ENCODE measurements at regions not wholly inside any gene's neighbourhood (a gene's known extent, or its start where the extent isn't known, plus 50 kb on each side); places are given as distances from the start of the nearest gene placed in this dataset.
"Not testable (repeated sequence)": the region's sequence is repeated elsewhere in the genome, so short reads cannot be mapped to it uniquely, and the experiment has no call there.

GRCh38 chr5:45081082-45081481, 272.3 kb downstream of the MRPS30 start:
- no peak for DNase-seq

GRCh38 chr5:45089870-45090269, 281.1 kb downstream of the MRPS30 start:
- DNase-seq: no peak

GRCh38 chr5:45093377-45093776, 284.6 kb downstream of the MRPS30 start:
- no peak for DNase-seq

GRCh38 chr5:45094876-45095440, 286.2 kb downstream of the MRPS30 start:
- DNase-seq: no peak

- DNase-seq: no peak
Measured at GRCh38 chr5:45098483-45098882, 289.7 kb downstream of the MRPS30 start.

GRCh38 chr5:45101146-45101545, 292.4 kb downstream of the MRPS30 start:
- DNase-seq: no peak

GRCh38 chr5:45105491-45105994, 296.8 kb downstream of the MRPS30 start:
- DNase-seq: no peak

GRCh38 chr5:45109062-45109461, 300.3 kb downstream of the MRPS30 start:
- no peak for DNase-seq

GRCh38 chr5:45109636-45110035, 300.9 kb downstream of the MRPS30 start:
- no peak for DNase-seq

- no peak for DNase-seq
Measured at GRCh38 chr5:45110399-45110798, 301.7 kb downstream of the MRPS30 start.

GRCh38 chr5:45113726-45114125, 305.0 kb downstream of the MRPS30 start:
- no peak for DNase-seq

- DNase-seq: no peak
Measured at GRCh38 chr5:45132972-45133371, 324.2 kb downstream of the MRPS30 start.

- DNase-seq: no peak
Measured at GRCh38 chr5:45162974-45163373, 354.2 kb downstream of the MRPS30 start.

- no peak for DNase-seq
Measured at GRCh38 chr5:45171563-45171962, 362.8 kb downstream of the MRPS30 start.

GRCh38 chr5:45172634-45173033, 363.9 kb downstream of the MRPS30 start:
- DNase-seq: not testable (repeated sequence)

- DNase-seq: no peak
Measured at GRCh38 chr5:45179686-45180085, 370.9 kb downstream of the MRPS30 start.

GRCh38 chr5:45189042-45189441, 380.3 kb downstream of the MRPS30 start:
- no peak for DNase-seq

GRCh38 chr5:45189481-45189880, 380.7 kb downstream of the MRPS30 start:
- DNase-seq: no peak

- no peak for DNase-seq
Measured at GRCh38 chr5:45195026-45195425, 386.3 kb downstream of the MRPS30 start.
